ENCODE measurements at regions not wholly inside any gene's neighbourhood (a gene's known extent, or its start where the extent isn't known, plus 50 kb on each side); places are given as distances from the start of the nearest gene placed in this dataset.

DNA sequence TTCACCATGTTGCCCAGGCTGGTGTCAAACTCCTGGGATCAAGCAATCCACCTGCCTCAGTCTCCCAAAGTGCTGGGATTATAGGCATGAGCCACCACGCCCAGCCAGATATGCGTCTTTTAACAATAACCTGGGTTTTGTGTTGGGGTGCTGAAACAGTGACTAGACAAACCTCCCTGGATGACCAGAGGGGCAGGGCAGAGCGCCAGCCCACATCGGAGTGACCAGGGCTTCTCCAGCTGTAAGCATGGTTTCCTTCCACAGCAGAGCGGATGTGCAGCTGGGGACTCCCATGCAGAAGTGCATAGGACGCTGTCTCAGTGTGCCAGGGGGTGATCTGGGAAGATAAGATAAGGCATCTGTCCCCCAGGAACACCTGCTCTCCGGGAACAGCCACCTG is 244.9 kb downstream of the IRX2 start:
- TF ChIP-seq, protein P1, sequence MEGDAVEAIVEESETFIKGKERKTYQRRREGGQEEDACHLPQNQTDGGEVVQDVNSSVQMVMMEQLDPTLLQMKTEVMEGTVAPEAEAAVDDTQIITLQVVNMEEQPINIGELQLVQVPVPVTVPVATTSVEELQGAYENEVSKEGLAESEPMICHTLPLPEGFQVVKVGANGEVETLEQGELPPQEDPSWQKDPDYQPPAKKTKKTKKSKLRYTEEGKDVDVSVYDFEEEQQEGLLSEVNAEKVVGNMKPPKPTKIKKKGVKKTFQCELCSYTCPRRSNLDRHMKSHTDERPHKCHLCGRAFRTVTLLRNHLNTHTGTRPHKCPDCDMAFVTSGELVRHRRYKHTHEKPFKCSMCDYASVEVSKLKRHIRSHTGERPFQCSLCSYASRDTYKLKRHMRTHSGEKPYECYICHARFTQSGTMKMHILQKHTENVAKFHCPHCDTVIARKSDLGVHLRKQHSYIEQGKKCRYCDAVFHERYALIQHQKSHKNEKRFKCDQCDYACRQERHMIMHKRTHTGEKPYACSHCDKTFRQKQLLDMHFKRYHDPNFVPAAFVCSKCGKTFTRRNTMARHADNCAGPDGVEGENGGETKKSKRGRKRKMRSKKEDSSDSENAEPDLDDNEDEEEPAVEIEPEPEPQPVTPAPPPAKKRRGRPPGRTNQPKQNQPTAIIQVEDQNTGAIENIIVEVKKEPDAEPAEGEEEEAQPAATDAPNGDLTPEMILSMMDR (IDR thresholded peaks at IDR 0.05; ENCODE audit: borderline replicate concordance) = no peak
- H3K9me3 ChIP-seq (replicated peaks) = peaks cover 7% of the 10 kb centered on the region
- intact Hi-C loops (cut with micrococcal nuclease) = no loop called here

DNA sequence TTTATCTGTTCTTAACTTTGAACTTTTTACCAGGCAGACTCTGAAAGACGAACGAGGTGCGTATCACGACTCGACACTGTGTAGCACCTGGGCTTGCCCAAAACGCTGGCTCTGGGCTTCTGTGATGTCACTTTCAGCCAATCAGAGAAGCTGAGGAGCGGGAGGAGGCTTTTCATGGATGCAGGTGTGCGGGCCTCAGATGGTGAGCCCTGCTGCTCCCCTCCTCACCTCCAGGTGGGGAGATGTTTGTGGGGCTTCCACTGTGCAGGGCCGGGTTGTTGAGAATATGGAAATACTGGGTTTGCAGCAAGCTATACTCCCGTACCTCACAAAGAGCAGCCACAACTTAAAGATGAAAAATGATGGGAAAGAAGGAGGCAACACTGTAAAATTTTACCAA is 246.3 kb downstream of the IRX2 start:
- no peaks in the 10 kb centered on the region for H3K4me1 ChIP-seq
- H3K4me3 ChIP-seq = no peak overlapping the region
- TF ChIP-seq, protein P1 (IDR thresholded peaks at IDR 0.05; ENCODE audit: borderline replicate concordance) = no peak
- no peak for DNase-seq
- peaks cover 28% of the 10 kb centered on the region for H3K27me3 ChIP-seq (ENCODE audit: low read depth)
- intact Hi-C loops (cut with micrococcal nuclease) = no loop called here
- no peaks in the 10 kb centered on the region for H3K36me3 ChIP-seq
- no peak overlapping the region for H3K27ac ChIP-seq (replicated peaks)
- H3K9me3 ChIP-seq (replicated peaks) = peaks cover 16% of the 10 kb centered on the region

More for the DNA sequence above, 244.9 kb downstream of the IRX2 start:
- no peak overlapping the region for H3K27ac ChIP-seq (replicated peaks)
- no peak for DNase-seq
- no peaks in the 10 kb centered on the region for H3K4me1 ChIP-seq
- no peaks in the 10 kb centered on the region for H3K36me3 ChIP-seq
- peaks cover 41% of the 10 kb centered on the region for H3K27me3 ChIP-seq (ENCODE audit: low read depth)
- no peak overlapping the region for H3K4me3 ChIP-seq

DNA sequence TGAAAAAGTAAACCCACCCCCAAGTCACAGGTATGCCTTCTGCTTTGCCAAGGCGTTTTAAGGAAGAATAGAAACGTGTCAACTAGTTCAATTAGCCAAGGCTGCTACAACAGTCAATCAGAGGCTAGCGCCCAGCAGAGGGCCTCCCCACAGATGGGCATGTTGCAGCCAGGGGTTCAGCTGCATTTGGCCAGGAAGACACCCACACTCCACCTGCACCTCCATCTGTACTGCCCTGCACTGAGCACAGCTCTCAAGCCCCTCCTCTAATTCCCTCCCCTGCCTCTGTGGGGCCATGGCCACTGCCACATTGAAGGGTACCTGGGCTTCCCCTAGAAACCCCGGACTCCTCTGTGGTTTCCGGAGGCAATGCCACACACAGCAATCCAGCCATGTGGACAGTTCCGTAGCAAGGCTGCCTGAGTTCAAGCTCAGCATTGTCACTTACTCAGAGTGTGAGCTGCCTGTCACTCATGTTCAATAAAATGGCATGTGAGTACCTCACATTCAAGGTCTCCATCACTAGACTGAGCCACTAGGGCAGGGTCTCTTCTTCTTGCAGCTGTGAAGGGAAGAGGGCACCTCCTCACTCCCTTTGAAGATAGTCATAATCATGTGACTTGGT is 248.4 kb downstream of the IRX2 start:
- peaks cover 24% of the 10 kb centered on the region for H3K9me3 ChIP-seq (replicated peaks)
- intact Hi-C loops (cut with micrococcal nuclease) = no loop called here
- no peak overlapping the region for H3K27ac ChIP-seq (replicated peaks)
- H3K4me3 ChIP-seq = no peak overlapping the region
- no peaks in the 10 kb centered on the region for H3K36me3 ChIP-seq
- H3K27me3 ChIP-seq (ENCODE audit: low read depth) = peaks cover 15% of the 10 kb centered on the region
- TF ChIP-seq, protein P1 (IDR thresholded peaks at IDR 0.05; ENCODE audit: borderline replicate concordance) = no peak
- no peak for DNase-seq
- no peaks in the 10 kb centered on the region for H3K4me1 ChIP-seq

DNA sequence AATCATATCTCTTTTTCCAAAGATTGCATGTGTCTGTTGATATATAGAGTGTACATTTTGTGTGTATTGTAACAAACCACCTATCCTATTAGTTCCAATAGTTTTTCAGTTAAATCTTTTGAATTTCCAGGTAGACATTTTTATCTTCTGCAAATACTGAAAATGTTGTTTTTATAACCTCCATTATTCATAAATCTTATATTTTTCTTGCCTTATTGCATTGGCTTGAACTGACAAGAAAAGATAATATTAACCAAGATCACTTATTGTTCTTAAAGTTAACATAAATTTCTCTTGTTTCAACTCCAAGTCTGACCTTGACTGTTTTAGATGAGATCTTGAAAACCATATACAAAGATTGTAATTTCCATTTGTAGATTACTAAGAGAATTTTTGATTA is 251.6 kb downstream of the IRX2 start:
- H3K4me1 ChIP-seq = no peaks in the 10 kb centered on the region
- H3K36me3 ChIP-seq = no peaks in the 10 kb centered on the region
- intact Hi-C loops (cut with micrococcal nuclease) = no loop called here
- H3K27me3 ChIP-seq (ENCODE audit: low read depth) = peaks cover 12% of the 10 kb centered on the region
- H3K4me3 ChIP-seq = no peak overlapping the region
- no peak overlapping the region for H3K27ac ChIP-seq (replicated peaks)
- peaks cover 24% of the 10 kb centered on the region for H3K9me3 ChIP-seq (replicated peaks)
- no peak for DNase-seq
- TF ChIP-seq, protein P1 (IDR thresholded peaks at IDR 0.05; ENCODE audit: borderline replicate concordance) = no peak

DNA sequence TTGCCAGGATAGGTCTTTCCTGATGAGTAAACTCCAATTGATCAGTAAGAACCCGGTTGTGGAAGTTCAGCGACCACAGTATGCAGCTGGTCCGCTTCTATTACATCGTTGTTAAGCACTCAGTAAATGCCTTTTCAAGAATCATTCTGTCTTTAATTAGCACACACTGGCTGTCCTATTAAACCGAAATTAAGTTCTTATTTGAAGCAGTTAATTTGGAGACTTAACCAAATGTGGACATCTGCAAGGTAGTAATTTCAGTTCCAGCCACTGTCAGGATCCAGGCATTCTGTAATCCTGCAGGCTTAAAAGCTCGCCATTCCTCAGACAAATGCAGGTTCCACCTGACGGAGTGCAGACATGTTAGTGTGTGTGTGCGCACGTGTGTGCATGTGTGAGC is 254.6 kb downstream of the IRX2 start:
- no peak overlapping the region for H3K4me3 ChIP-seq

More for the DNA sequence above, 254.6 kb downstream of the IRX2 start:
- H3K4me1 ChIP-seq = no peaks in the 10 kb centered on the region
- H3K27me3 ChIP-seq (ENCODE audit: low read depth) = peaks cover 25% of the 10 kb centered on the region
- H3K36me3 ChIP-seq = no peaks in the 10 kb centered on the region
- intact Hi-C loops (cut with micrococcal nuclease) = no loop called here
- peaks cover 17% of the 10 kb centered on the region for H3K9me3 ChIP-seq (replicated peaks)
- H3K27ac ChIP-seq (replicated peaks) = no peak overlapping the region
- TF ChIP-seq, protein P1 (IDR thresholded peaks at IDR 0.05; ENCODE audit: borderline replicate concordance) = no peak
- DNase-seq = no peak

All from left ventricle myocardium inferior (tissue), 1 donor.